Fibroblast of pulmonary artery (primary cell): ENCODE measurements at regions not wholly inside any gene's neighbourhood (a gene's known extent, or its start where the extent isn't known, plus 50 kb on each side); places are given as distances from the start of the nearest gene placed in this dataset.

Experiments
- DNase-seq: peaks from one replicate; pipeline ENCODE4 v3.0.0-alpha.2; 2010; ENCODE audit warnings: low read depth
- H3K4me3 ChIP-seq: replicated peaks from 2 replicates; pipeline ENCODE4 v1.5.1; 2011; ENCODE audit warnings: low read depth, mild to moderate bottlenecking, control low read depth, low read length, moderate library complexity
- TF ChIP-seq, protein P1 (sequence below): IDR thresholded peaks from 2 replicates; pipeline ENCODE4 v1.5.1; 2011; ENCODE audit warnings: mild to moderate bottlenecking, control low read depth, low read length, inconsistent platforms; ENCODE audit errors: missing control alignments

- DNase-seq = no peak
- TF ChIP-seq, protein P1, sequence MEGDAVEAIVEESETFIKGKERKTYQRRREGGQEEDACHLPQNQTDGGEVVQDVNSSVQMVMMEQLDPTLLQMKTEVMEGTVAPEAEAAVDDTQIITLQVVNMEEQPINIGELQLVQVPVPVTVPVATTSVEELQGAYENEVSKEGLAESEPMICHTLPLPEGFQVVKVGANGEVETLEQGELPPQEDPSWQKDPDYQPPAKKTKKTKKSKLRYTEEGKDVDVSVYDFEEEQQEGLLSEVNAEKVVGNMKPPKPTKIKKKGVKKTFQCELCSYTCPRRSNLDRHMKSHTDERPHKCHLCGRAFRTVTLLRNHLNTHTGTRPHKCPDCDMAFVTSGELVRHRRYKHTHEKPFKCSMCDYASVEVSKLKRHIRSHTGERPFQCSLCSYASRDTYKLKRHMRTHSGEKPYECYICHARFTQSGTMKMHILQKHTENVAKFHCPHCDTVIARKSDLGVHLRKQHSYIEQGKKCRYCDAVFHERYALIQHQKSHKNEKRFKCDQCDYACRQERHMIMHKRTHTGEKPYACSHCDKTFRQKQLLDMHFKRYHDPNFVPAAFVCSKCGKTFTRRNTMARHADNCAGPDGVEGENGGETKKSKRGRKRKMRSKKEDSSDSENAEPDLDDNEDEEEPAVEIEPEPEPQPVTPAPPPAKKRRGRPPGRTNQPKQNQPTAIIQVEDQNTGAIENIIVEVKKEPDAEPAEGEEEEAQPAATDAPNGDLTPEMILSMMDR = no peak
- no peak overlapping the region for H3K4me3 ChIP-seq
These were observed 465.8 kb upstream of the ROBO1 start for GRCh38 chr3:80233576-80233975.

- peak; percentile 87 for DNase-seq
- TF ChIP-seq, protein P1 = no peak
- no peak overlapping the region for H3K4me3 ChIP-seq
These were observed 465.0 kb upstream of the ROBO1 start for GRCh38 chr3:80232760-80233159.

- no peak for DNase-seq
- TF ChIP-seq, protein P1 = no peak
- no peak overlapping the region for H3K4me3 ChIP-seq
These were observed 463.2 kb upstream of the ROBO1 start for GRCh38 chr3:80230962-80231361.

DNA sequence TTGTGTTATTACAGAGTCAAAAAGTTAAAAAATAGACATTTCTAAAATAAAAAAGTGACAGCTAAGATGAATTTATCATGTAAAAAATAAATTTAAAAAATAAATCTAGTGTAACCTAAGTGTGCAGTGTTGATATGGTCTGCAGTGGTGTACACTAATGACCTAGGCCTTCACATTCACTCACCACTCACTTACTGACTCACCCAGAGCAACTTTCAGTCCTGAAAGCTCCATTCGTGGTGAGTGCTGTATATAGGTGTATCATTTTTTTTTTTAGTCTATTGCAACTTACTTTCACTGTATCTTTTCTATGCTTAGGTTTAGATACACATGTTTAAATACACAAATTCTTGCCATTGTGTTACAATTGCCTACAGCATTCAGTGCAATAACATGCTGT, 459.4 kb upstream of the ROBO1 start:
- no peak for DNase-seq
- no peak overlapping the region for H3K4me3 ChIP-seq
- TF ChIP-seq, protein P1 = no peak

- TF ChIP-seq, protein P1 = no peak
- no peak overlapping the region for H3K4me3 ChIP-seq
These were observed 447.4 kb upstream of the ROBO1 start for GRCh38 chr3:80215191-80215590.

DNA sequence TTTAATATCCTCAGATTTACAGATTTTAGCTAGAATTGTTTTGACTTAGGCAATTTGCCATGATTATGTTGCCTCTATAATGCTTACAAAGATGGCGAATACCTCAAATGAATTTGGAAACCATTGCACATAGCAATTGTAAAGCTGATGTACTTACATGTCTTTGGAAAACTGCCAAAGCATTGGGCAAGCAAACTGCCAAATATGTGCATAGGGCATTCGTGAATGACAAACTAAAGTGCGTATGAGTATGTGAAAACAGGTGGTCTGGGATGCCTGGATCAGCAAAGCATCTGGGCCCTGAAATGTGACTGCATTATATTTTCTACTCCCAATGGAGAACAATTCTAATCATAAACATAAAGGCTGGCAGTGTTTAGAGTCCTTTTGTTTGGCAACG, 445.3 kb upstream of the ROBO1 start:
- DNase-seq = peak; percentile 13
- TF ChIP-seq, protein P1 = no peak
- H3K4me3 ChIP-seq = no peak overlapping the region

More at GRCh38 chr3:80215191-80215590, 447.4 kb upstream of the ROBO1 start:
- DNase-seq = no peak

GRCh38 chr3:80192936-80193335, 425.1 kb upstream of the ROBO1 start:
- peak; percentile 15 for DNase-seq
- H3K4me3 ChIP-seq = no peak overlapping the region
- TF ChIP-seq, protein P1 = no peak
